Activated naive CD4-positive, alpha-beta T cell treated with anti-CD3 and anti-CD28 coated beads, Interleukin-2, amount 50 U/mL, for 24 hours (primary cell): ENCODE measurements at regions not wholly inside any gene's neighbourhood (a gene's known extent, or its start where the extent isn't known, plus 50 kb on each side); places are given as distances from the start of the nearest gene placed in this dataset.
A peak's percentile ranks its signal among the peaks of the same experiment; 100 is the strongest.

Experiments
- H3K27ac Mint-ChIP-seq: one replicate; pipeline ENCODE4 v1.8.0; 2021; ENCODE audit warnings: mild to moderate bottlenecking, mixed read lengths
- H3K27me3 Mint-ChIP-seq: one replicate; pipeline ENCODE4 v1.8.0; 2021; ENCODE audit warnings: mixed read lengths
- H3K36me3 Mint-ChIP-seq: one replicate; pipeline ENCODE4 v1.8.0; 2021; ENCODE audit warnings: mixed read lengths
- H3K4me1 Mint-ChIP-seq: one replicate; pipeline ENCODE4 v1.8.0; 2021; ENCODE audit warnings: mixed read lengths
- H3K4me3 Mint-ChIP-seq: one replicate; pipeline ENCODE4 v1.8.0; 2021; ENCODE audit warnings: mild to moderate bottlenecking, mixed read lengths
- H3K9me3 Mint-ChIP-seq: one replicate; pipeline ENCODE4 v1.8.0; 2021; ENCODE audit warnings: mixed read lengths

DNA sequence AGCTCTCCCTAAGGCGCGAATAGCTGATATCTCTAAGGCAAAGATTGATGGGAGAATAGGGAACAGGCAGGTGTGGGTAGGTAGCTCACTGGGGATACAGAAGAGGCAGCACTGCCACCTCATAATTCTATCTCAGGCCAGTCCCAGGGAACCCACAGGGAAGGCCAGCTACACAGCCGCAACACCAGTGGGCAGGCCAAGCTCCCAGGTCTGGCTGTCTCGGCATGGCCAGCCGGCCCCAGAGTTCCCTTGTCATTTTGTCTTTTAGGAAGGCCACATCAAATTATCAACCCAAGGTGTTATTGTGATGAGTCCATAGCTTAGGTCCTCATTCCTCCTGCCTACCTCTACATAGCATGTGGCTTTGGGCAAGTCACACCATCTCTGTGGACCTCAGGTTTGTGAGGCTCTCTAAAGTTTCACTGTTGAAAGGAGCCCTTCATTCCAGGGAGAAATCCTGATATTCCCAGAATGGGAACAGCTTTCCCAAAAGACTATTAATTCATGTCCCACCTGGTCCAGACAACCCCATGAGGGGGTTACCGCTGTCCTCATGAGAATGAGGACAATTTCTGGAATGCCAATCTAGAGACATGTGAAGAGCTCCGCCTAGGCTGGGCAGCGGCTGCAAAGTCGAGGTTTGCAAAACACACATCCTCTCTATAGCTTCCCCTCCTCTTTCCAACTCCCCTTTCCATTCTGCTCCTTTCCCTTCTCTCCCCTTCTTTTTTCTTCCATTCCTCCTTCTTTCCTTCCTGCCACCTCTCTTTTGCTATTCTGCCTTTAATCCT, 287.1 kb upstream of the ID2 start:
- H3K36me3 Mint-ChIP-seq, result no peaks in the 10 kb centered on the region
- H3K4me3 Mint-ChIP-seq, result no peak overlapping the region
- H3K27me3 Mint-ChIP-seq, result no peaks in the 10 kb centered on the region
- no peak overlapping the region for H3K27ac Mint-ChIP-seq
- peaks cover 3% of the 10 kb centered on the region for H3K4me1 Mint-ChIP-seq
- no peaks in the 10 kb centered on the region for H3K9me3 Mint-ChIP-seq

DNA sequence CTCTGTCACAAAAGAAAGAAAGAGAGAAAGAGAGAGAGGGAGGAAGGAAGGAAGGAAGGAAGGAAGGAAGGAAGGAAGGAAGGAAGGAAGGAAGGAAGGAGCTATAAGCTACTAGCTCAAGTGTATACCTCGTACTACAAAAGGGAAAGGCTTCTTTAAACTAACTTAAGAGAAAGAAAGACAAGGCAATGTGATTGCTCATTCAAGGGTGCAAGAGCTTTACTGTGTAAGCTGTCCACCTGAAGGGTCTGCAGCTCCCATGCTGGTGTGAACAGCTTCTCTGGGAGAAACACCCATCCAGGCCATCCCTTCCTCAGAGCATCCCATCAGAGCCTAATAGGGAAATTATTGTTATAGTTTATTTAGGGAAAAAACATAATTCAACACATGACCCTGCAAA, 286.1 kb upstream of the ID2 start:
- Mint-ChIP-seq H3K36me3 (no peaks in the 10 kb centered on the region), H3K9me3 (no peaks in the 10 kb centered on the region), H3K27me3 (no peaks in the 10 kb centered on the region), H3K27ac (no peak overlapping the region), H3K4me3 (no peak overlapping the region), H3K4me1 (peaks cover 3% of the 10 kb centered on the region)

DNA sequence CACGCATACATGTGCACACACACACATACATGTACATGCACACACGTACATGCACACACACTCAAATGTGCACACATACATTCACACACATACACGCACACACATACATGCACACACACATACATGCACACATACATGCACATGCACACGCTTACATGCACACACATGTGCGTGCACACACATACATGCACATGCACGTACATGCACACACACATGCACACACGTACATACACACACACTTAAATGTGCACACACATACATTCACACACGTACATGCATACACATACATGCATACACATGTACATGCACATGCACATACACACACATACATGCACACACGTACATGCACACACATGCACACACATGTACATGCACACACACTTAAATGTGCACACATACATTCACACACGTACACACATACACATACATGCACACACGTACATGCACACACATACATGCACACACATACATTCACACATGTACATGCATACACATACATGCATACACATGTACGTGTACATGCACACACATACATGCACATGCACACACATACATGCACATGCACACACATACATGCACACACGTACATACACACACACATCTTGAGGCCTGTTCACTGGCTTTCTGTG, 283.7 kb upstream of the ID2 start:
- Mint-ChIP-seq H3K27me3 (no peaks in the 10 kb centered on the region), H3K4me1 (peaks cover 3% of the 10 kb centered on the region), H3K36me3 (no peaks in the 10 kb centered on the region), H3K9me3 (no peaks in the 10 kb centered on the region), H3K27ac (no peak overlapping the region), H3K4me3 (no peak overlapping the region)

DNA sequence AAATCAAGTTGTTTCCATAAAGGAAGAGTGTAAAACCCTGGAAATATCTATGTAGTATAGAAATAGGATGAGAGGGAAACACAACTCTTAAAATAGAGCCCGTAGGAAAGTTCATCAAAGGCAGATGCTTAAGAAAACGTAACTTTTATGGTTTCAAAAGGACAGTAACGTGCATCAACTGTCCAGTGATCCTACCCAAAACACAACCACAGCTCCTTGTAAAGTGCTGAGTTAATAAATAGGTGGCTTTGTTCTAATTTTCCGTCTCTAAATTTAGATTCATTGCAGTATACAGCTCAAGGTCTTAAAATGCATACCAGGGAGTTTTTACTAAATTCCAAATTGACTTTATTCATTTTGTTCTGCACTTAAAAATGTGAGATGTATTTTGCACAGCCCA, 282.1 kb upstream of the ID2 start:
- no peaks in the 10 kb centered on the region for H3K9me3 Mint-ChIP-seq
- H3K27ac Mint-ChIP-seq, result no peak overlapping the region
- H3K36me3 Mint-ChIP-seq, result no peaks in the 10 kb centered on the region
- H3K27me3 Mint-ChIP-seq, result no peaks in the 10 kb centered on the region
- no peak overlapping the region for H3K4me3 Mint-ChIP-seq
- H3K4me1 Mint-ChIP-seq, result peaks cover 3% of the 10 kb centered on the region

DNA sequence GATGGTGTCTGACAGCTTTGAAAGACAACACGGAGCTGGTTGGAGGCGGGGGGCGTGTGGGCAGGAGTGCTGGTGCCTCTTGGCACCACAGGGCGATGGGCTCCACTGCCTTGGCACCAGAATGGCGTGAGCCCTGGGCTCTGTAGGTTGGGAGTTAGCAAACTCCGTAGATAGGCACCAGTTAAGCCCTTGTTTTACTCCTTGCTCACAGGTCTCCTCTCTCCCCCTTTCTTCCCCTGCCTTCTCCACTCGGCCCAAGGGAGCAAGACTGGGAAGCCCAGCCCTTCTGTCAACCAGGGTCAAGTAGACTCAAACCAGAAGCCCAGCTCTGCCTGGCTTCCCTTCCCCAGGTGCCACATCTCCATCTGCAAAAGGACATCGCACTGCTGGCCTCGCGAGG, 281.7 kb upstream of the ID2 start:
- Mint-ChIP-seq H3K4me3 (no peak overlapping the region), H3K27me3 (no peaks in the 10 kb centered on the region), H3K27ac (no peak overlapping the region), H3K9me3 (no peaks in the 10 kb centered on the region), H3K4me1 (peaks cover 3% of the 10 kb centered on the region), H3K36me3 (no peaks in the 10 kb centered on the region)

DNA sequence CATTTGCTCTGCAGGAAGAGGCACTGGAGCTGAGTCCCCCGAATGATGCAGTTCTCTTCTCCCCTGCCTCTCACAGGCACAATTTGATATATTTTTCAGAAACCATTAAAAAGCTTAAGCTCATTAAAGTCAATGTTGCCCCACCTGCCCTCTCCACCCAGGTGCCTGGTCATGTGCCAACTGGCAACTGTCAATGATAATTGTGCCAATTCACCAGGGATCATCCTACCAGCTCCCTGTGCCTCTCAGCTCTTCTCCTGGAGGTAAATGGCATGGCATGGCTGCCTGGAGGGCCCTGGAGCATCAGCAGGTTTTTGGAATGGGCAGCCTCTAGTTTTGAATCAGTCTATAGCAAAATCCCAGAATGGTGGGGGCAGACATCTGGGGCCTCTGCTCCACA, 279.6 kb upstream of the ID2 start:
- no peaks in the 10 kb centered on the region for H3K36me3 Mint-ChIP-seq
- H3K27me3 Mint-ChIP-seq, result no peaks in the 10 kb centered on the region
- H3K27ac Mint-ChIP-seq, result peak overlapping the region; percentile 68
- no peaks in the 10 kb centered on the region for H3K4me1 Mint-ChIP-seq
- H3K9me3 Mint-ChIP-seq, result no peaks in the 10 kb centered on the region
- H3K4me3 Mint-ChIP-seq, result no peak overlapping the region

DNA sequence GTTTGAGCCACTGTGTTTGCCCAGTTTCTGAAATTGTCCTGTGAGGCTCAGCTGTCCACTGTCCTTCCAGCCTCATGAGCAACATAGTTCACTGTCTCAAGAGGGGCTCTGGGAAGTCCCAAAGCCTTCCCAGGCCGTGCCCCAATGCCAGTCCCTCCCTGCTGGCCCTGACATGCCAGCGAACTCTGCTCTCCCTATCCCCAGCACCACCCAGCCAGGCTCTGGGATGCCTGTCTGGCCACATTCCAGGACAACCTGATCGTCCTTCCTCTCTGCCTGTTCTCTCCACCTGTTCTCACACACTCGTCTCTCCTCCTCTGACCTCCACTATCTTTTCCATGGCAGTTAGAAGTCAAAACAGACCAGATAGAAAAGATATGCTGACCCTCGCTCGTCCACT, 278.0 kb upstream of the ID2 start:
- Mint-ChIP-seq H3K27ac (no peak overlapping the region), H3K4me1 (peaks cover 6% of the 10 kb centered on the region), H3K27me3 (no peaks in the 10 kb centered on the region), H3K36me3 (no peaks in the 10 kb centered on the region), H3K9me3 (no peaks in the 10 kb centered on the region), H3K4me3 (no peak overlapping the region)

DNA sequence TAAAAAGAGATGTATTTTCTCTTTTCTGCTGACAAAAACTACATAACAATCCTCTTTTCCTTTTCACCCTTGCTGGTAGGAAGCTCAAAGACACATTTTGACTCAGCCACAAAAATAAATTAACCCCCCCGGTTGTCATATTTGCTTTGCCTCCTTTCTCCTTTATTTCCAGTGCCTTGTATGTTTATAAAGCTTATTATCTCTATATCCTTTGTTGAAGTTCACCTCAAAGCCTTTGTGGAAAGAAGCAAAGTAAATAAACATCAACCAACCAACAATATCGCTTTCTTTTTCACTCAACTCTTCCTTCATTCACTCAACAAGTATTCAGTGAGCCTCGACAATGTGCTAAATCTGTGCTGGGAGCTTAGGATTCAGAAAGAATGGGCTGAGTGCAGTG, 276.5 kb upstream of the ID2 start:
- H3K36me3 Mint-ChIP-seq, result no peaks in the 10 kb centered on the region
- H3K4me3 Mint-ChIP-seq, result no peak overlapping the region

DNA sequence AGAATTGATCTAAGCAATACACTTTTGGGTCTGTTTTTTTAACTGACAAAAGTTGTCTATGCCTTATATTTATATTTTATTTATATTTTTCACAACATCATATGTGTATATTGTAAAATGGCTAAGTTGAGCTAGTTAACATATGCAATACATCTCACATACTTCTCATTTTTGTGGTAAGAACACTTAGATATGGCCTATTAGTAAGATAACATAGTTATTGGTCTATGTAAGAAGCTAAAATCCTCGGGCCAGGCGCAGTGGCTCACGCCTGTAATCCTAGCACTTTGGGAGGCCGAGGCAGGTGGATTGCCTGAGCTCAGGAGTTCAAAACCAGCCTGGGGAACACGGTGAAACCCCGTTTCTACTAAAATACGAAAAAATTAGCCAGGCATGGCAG, 275.6 kb upstream of the ID2 start:
- H3K9me3 Mint-ChIP-seq, result no peaks in the 10 kb centered on the region

More for the DNA sequence above, 276.5 kb upstream of the ID2 start:
- Mint-ChIP-seq H3K9me3 (no peaks in the 10 kb centered on the region), H3K27ac (no peak overlapping the region), H3K4me1 (peaks cover 17% of the 10 kb centered on the region), H3K27me3 (no peaks in the 10 kb centered on the region)

DNA sequence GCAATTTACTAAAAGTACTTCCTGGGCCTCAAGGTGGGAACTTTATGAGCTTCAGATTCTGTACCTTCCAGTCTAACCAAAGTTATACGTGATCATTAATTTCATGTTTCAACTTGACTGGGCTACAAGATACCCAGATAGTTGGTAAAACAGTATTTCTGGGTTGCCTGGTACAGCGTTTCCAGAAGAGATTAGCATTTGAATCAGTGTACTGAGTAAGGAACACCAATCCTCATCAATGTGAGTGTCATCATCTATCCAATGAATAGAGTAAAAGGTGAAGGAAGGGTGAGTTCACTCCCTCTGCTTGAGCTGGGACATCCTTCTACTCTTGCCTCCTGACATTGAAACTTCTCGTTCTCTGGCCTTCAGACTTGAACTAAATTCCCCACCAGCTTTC, 274.5 kb upstream of the ID2 start:
- H3K36me3 Mint-ChIP-seq, result no peaks in the 10 kb centered on the region
- H3K4me1 Mint-ChIP-seq, result peaks cover 17% of the 10 kb centered on the region
- no peaks in the 10 kb centered on the region for H3K9me3 Mint-ChIP-seq
- H3K27me3 Mint-ChIP-seq, result no peaks in the 10 kb centered on the region
- H3K27ac Mint-ChIP-seq, result no peak overlapping the region
- no peak overlapping the region for H3K4me3 Mint-ChIP-seq

More for the DNA sequence above, 275.6 kb upstream of the ID2 start:
- Mint-ChIP-seq H3K27ac (no peak overlapping the region), H3K4me3 (no peak overlapping the region), H3K27me3 (no peaks in the 10 kb centered on the region), H3K4me1 (peaks cover 17% of the 10 kb centered on the region), H3K36me3 (no peaks in the 10 kb centered on the region)

DNA sequence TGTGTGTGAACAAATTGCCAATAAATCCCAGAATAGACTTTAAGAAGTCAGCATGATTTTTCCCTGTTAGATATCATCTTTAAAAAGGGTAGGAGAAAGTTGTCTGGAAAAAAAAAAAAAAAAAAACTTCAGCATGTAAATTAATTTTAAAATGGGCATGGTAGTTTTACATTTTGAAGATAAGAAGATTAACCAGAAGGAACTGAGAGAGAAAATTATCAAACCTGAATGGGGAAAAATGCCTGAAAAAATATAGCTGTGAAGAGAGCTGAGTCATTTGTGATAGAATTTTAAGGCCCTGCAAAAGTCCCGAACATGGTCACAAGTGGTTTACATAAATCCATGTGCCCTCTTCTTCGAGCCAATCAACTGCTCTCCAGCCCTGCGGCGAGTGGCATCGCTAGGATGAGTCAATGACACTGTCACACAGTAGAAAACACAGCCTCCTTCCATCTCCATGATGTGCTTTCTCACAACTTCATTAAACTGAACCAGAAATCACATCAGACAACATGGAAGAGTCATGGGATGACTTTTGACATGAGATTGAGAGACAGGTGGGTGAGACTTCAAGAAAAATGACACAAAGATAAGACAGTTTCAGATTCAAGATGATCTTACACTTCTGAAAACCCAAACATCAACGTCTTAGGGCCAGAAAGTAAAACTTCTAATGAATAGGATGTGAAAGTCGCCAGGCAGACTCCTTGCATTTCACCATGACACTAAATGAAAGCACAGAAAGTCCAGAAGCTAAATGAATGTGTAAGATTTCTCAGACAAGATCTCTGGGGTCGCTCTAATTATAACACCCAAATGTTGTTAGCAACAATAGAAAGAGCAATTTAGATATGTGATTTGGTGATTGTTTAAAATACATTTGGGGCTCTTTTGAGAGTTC, 273.0 kb upstream of the ID2 start:
- Mint-ChIP-seq H3K27me3 (no peaks in the 10 kb centered on the region), H3K9me3 (no peaks in the 10 kb centered on the region), H3K36me3 (no peaks in the 10 kb centered on the region), H3K4me3 (peak overlapping the region; percentile 19), H3K27ac (peak overlapping the region; percentile 87), H3K4me1 (peaks cover 17% of the 10 kb centered on the region)

DNA sequence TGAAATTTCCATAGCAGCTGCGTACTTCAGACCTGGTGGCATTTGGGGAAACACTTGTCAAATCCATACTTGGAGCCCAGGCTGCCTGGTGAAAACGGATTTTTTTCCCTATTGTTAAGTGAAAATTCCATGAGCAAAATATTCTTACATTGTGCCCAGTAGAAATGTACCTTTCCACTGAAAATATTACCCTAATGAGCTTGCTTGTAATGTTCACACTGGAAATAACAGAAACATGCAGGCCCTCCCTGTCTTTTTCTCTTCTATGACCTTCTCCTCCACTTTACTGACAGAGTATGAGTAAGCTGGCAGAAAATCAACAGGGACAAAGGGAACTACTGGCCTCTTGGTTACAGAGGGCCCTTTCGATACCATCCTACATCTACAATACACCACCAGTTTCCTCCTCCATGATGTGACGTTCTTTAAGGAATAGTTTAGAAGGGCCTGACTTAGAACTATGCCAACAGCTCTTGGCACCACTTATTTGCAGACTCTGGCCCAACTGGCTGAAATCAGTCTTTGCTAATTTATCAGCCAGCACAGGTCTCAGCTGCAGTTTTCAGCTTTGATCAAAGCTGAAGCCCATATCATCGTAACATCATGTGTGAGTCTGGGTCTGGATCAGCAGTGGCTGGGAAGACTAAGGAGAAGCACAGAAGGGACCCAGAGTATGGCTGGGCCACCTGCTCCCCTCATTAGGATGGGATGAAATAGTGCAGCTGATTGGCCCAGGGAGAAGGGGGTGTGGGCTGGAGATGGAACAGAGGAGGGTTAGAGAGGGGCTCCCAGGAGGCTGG, 272.2 kb upstream of the ID2 start:
- no peaks in the 10 kb centered on the region for H3K9me3 Mint-ChIP-seq

DNA sequence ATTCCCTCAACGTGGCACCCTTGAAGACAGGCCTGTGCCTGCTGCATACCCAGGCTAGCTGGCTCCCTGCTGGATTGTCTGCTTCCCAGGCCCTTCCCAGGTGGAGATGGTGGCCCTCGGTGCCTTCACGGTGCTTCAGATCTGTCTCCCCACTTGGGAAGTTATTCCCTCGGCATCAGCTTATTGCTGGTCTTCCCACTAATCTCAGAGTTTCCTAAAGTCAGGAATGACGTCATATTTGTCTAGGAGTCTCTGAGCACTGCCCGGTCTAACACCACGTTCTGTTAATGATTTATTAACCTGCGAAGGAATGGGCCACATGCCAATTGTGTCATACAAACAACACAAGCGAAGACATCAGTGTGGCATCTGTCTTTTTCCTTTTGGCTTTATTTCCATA, 269.8 kb upstream of the ID2 start:
- Mint-ChIP-seq H3K36me3 (no peaks in the 10 kb centered on the region), H3K4me1 (peaks cover 17% of the 10 kb centered on the region), H3K4me3 (no peak overlapping the region), H3K27ac (no peak overlapping the region), H3K9me3 (no peaks in the 10 kb centered on the region), H3K27me3 (no peaks in the 10 kb centered on the region)

More for the DNA sequence above, 272.2 kb upstream of the ID2 start:
- Mint-ChIP-seq H3K36me3 (no peaks in the 10 kb centered on the region), H3K4me1 (peaks cover 17% of the 10 kb centered on the region), H3K27me3 (no peaks in the 10 kb centered on the region), H3K4me3 (peak overlapping the region; percentile 19), H3K27ac (peak overlapping the region; percentile 87)

DNA sequence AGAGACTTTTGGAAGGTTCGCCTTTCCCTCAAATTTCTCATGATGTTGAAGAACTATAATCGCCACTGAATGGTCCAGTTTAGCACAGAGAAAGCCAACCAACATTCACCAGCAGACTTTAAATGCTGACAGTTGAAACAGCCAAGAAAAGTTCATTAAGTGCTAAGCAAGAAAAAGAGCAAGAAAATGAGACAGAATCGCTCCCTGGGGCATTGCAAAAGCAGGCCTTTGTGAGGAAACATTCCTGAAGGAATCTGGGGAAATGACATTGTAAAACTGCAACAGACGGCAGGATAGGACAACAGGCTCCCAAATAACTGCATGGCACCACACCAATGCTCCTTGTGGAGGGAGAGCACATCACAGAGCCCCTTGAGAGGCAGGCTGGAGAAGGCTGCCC, 269.3 kb upstream of the ID2 start:
- Mint-ChIP-seq H3K4me3 (no peak overlapping the region), H3K9me3 (no peaks in the 10 kb centered on the region), H3K4me1 (peaks cover 17% of the 10 kb centered on the region), H3K36me3 (no peaks in the 10 kb centered on the region), H3K27me3 (no peaks in the 10 kb centered on the region), H3K27ac (no peak overlapping the region)

DNA sequence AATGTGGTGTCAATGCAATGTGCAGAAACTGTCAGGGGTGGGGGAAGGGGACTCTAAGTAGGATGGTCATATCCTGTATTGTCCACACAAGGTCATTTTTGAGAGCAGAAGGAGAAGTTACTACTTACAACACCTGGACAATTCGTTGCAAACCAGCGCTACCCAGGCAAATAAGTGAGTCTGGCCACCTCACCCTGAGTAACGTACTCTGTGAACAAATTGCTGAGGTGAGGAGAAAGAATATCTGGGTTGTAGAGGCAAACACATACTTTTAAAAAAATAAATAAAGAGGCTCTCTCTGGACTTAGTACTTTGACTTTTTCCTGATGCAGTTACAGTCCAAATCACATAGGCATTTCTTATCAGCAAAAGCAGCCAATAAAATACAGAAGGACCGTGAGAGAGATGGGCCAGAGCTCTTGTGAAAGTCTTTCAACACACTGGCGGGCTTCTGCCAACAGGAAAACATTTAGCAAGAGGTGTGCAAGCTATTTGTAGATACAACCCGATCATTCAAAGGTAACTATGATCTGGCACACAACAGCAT, 268.2 kb upstream of the ID2 start:
- H3K27ac Mint-ChIP-seq, result no peak overlapping the region
- H3K4me1 Mint-ChIP-seq, result peaks cover 13% of the 10 kb centered on the region
- no peaks in the 10 kb centered on the region for H3K27me3 Mint-ChIP-seq
- H3K36me3 Mint-ChIP-seq, result no peaks in the 10 kb centered on the region
- H3K4me3 Mint-ChIP-seq, result no peak overlapping the region
- H3K9me3 Mint-ChIP-seq, result no peaks in the 10 kb centered on the region
